Islet of Langerhans (tissue), 1 donor: ENCODE measurements at regions not wholly inside any gene's neighbourhood (a gene's known extent, or its start where the extent isn't known, plus 50 kb on each side); places are given as distances from the start of the nearest gene placed in this dataset.
"Not testable (repeated sequence)": the region's sequence is repeated elsewhere in the genome, so short reads cannot be mapped to it uniquely, and the experiment has no call there.

ENCODE experiments used
- FAIRE-seq: peaks from one replicate; lab custom pipeline; 2011; peaks lifted over from hg19 to GRCh38; lab: Jason Lieb, UNC

DNA sequence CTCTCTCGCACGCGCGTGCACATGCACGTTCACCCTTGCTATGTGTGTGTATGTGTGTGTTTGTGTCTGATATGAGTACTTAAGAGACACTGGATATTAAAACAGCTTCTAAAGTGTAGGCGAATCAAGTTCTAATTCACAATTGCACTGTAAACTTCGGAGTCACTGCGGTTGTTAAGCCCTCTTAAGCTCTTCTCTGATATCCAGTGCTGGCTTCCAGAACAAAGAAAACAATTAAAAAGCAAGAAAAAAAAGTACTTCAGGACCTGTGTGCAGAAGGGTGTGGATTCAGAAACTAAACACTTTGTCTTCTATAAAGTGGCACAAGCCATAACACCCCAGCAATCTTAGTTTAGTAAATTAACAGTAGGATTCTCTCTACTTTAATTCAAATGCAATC lies 300.2 kb downstream of the PCDH7 start:
- no peak for FAIRE-seq

- no peak for FAIRE-seq
Observed at GRCh38 chr4:31021008-31021407, 300.8 kb downstream of the PCDH7 start.

- no peak for FAIRE-seq
Observed at GRCh38 chr4:31022702-31023101, 302.5 kb downstream of the PCDH7 start.

DNA sequence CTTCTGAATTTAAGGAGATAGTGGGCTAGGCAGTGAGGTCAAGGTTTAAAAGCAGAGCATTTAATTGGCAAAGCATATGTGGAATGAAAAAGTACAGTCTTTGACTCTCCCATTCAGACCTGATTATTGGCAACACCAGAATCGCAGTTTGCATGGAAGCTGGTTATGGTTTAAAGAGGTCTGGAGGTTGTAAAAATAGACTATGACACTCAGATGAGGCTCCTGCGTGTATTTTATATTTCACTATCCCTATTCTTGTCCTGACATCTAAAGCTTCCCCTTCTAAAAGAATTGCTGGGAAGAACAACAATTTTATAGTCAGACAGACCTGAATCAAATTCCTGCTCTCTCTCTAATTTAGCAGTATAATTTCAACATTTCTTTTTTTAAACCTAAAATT lies 302.9 kb downstream of the PCDH7 start:
- no peak for FAIRE-seq

DNA sequence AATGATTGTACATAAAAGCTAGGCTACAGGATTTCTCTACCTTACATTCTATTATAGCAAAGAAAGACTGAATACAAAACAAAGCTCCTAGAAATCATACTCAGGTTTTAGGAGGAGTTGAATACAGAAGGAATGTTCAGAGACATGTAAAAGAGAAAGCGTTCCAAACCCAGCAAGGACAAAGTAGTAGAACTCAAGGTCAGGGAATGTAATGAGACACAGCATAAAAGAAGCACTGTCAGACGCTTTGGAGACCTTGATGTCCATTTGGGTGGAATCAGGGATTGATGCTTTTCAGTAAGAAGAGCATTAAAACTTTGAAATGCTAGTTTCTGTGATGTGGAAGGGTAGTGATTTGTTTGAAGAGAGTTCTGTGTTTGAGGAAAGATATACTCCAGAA lies 303.6 kb downstream of the PCDH7 start:
- no peak for FAIRE-seq

GRCh38 chr4:31024781-31025180 lies 304.6 kb downstream of the PCDH7 start:
- not testable (repeated sequence) for FAIRE-seq

DNA sequence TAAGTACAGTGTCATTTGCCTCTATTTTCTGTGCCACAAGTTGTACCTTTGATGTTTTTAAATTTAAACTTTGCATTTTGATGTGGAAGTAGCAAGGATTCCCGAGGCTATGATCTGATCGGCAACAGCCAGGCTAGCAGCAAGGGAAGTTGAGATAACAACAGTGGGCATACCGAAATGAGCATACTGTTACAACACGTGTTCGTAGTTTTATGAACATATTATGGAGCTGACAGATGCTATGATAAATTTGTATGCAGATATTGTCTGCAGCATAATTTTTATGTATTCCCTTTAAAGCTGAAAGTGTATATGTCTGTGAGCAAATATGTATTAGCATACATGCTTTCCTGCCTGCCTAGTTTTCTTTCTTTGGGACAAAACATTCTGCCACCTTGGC lies 306.1 kb downstream of the PCDH7 start:
- FAIRE-seq = no peak

GRCh38 chr4:31034550-31034949 lies 314.4 kb downstream of the PCDH7 start:
- no peak for FAIRE-seq

DNA sequence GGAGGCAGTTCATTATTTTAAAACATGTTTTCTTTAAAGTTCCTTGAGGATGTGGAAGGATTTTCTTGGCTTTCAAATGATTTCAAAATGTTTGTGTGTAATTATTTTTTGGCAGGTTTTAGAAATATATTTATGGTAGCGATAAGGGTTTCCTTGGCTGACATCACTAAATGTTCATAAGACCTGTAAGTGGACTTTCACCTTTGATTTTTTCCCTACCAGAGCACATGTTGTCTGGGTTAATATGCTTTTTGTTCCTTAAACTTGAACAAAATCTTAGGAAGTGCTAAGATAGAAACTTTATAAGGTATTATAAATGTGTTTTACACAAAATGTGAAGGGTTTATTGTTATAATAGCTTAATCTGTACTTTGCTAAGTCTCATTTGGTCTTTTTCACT lies 315.6 kb downstream of the PCDH7 start:
- no peak for FAIRE-seq

- no peak for FAIRE-seq
Observed at GRCh38 chr4:31037703-31038102, 317.5 kb downstream of the PCDH7 start.

GRCh38 chr4:31039382-31039781 lies 319.2 kb downstream of the PCDH7 start:
- no peak for FAIRE-seq

DNA sequence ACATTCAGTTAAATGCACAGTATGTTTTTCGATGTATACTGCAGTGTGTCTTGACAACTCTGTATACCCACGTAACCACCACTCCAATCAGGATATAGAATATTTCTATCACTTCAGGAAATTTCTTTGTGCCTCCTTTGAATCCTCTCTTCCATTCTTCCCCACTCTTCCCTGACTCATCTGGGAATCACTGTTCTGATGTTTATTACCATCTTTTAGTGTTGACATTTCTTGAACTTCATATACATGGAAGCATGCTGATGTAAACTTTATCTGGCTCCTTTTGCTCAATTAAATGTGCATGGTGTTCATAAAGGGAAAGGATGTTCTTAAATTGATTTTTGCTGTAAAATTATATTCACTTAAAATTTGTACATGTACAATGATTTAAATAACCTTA lies 319.9 kb downstream of the PCDH7 start:
- FAIRE-seq = no peak

GRCh38 chr4:31041385-31041784 lies 321.2 kb downstream of the PCDH7 start:
- no peak for FAIRE-seq

- FAIRE-seq = no peak
Observed at GRCh38 chr4:31041853-31042252, 321.7 kb downstream of the PCDH7 start.

DNA sequence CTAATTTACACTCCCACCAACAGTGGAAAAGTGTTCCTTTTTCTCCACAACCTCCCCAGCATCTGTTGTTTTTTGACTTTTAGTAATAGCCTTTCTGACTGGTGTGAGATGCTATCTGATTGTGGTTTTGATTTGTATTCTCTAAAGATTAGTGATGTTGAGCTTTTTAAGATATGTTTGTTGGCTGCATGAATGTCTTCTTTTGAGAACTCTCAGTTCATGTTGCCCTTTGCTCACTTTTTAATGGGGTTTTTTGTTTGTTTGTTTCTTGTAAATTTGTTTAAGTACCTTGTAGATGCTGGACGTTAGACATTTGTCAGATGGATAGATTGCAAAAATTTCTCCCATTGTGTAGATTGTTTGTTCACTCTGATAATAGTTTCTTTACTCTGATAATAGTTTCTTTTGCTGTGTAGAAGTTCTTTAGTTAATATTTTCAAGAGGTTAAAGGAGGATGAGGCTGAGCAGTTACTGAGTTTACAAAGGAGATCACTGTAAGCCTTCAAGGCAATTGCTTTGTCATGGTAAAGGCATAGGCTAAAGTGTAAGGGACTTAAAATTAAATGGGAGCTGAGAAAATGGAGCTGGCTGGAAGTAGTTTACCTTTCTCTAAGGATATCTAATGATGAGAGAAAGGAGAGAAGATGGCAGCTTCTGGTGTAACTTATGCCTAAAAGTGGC lies 323.4 kb downstream of the PCDH7 start:
- FAIRE-seq = no peak

DNA sequence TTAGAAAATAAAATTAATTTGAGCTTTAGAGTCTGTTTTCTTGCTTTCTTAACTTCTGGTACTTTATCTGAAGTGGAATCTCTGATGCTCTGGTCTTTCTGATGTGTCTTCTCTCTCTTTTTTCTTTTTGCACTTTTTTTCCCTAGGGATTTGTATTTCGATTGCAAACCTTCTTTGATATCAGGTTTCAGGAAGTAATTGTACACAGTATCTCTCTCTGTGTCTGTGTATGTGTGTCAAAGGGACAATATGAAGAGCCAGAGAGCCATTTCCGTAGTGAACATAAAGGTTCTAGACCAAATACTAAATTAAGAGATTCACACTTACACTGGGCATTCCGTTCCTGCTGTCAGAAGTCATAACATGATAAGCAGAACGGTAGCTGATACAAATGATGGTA lies 325.0 kb downstream of the PCDH7 start:
- no peak for FAIRE-seq

DNA sequence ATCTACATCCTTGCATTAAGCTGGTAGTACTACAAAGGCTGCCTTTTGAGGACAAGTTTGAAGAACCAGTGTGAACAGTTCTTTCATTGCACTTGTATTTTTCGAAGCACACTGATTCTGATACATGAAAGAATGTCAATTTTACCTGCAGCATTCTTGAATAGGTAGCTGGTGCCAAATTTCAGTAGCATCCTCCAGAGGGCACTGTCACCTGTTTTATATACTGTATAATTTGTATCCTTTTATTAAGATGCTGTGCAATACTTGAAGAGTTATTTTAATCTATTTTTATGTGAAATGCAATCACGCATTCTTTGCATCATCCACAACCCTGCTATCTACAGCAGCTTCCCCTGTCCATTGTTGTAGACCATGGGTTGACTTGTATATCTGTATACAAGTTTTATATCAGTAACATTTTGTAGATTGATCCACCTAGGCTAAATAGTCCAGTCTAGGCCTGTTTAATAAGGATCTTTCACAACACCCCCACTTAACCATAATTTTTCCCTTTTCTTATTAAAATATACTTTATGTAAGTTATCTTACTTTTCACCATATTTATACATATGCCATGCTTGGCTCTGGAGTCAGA lies 325.7 kb downstream of the PCDH7 start:
- FAIRE-seq = peak; percentile 95

- FAIRE-seq = no peak
Observed at GRCh38 chr4:31051151-31051550, 331.0 kb downstream of the PCDH7 start.

- no peak for FAIRE-seq
Observed at GRCh38 chr4:31051565-31051964, 331.4 kb downstream of the PCDH7 start.

- peak; percentile 43 for FAIRE-seq
Observed at GRCh38 chr4:31052519-31052918, 332.4 kb downstream of the PCDH7 start.

DNA sequence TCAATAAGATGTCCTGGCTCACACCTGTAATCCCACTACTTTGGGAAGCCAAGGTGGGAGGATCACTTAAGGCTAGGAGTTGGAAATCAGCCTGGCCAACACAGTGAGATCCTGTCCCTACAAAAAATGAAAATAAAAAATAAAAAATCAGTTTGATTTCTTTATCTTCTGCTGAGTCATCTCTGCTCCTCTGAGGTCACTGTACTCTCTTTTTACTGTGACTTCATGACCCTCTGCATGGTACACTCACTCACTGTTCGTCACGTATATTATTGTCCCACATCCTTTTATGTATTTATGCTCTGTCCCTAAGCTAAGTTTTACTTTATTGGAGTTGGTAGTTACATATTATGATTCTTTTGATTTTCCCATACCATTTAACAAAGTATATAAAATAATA lies 333.3 kb downstream of the PCDH7 start:
- FAIRE-seq = no peak

GRCh38 chr4:31054295-31054694 lies 334.1 kb downstream of the PCDH7 start:
- FAIRE-seq = peak; percentile 56

DNA sequence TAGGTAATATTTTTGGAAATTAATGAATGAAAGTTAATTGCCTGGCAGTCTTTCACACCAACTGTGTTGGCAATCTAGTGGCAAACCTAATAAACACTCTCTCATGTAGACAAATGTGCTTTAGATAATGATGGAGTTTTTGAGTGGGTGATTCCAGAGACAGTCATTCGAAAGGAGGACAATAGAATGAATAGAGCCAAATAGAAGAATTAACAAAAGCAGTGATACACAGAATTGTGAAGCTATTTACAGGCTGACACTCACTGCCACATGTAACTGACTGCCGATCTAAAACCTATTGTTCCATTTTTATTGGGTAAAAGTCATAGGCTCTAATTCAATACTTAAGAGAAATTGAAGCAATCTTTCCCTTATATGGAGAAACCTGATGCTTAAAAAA lies 338.5 kb downstream of the PCDH7 start:
- no peak for FAIRE-seq

GRCh38 chr4:31059753-31060522 lies 339.8 kb downstream of the PCDH7 start:
- FAIRE-seq = no peak
